ENCODE measurements at regions not wholly inside any gene's neighbourhood (a gene's known extent, or its start where the extent isn't known, plus 50 kb on each side); places are given as distances from the start of the nearest gene placed in this dataset.

DNA sequence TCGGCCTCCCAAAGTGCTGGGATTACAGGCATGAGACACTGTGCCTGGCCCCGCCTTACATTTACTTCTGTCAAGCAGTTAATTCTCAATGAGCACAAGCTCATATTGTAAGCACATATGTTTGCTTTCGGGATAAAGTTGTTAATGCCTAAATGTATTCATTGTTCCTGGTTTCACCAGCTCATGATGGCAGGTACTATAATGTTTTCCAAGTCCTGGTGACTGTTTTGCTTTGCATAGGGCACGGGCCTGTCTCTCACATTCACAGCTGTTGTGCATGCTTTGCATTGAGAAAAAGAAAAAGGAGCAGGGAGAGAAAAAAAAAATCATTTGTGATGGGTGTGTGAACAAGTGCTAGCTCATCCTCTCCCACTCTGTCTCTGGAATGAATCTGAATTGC, 661.2 kb upstream of the TENM3 start:
- TF ChIP-seq, protein P1, sequence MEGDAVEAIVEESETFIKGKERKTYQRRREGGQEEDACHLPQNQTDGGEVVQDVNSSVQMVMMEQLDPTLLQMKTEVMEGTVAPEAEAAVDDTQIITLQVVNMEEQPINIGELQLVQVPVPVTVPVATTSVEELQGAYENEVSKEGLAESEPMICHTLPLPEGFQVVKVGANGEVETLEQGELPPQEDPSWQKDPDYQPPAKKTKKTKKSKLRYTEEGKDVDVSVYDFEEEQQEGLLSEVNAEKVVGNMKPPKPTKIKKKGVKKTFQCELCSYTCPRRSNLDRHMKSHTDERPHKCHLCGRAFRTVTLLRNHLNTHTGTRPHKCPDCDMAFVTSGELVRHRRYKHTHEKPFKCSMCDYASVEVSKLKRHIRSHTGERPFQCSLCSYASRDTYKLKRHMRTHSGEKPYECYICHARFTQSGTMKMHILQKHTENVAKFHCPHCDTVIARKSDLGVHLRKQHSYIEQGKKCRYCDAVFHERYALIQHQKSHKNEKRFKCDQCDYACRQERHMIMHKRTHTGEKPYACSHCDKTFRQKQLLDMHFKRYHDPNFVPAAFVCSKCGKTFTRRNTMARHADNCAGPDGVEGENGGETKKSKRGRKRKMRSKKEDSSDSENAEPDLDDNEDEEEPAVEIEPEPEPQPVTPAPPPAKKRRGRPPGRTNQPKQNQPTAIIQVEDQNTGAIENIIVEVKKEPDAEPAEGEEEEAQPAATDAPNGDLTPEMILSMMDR (IDR thresholded peaks at IDR 0.05; ENCODE audit: borderline replicate concordance, extremely low read depth, insufficient read depth) = no peak
- Histone ChIP-seq H3K9ac (ENCODE audit: low read length in 3 of 3) (no peak overlapping the region), H3K36me3 (ENCODE audit: control insufficient read depth in 2 of 3, insufficient read depth in 3 of 3, low read length in 3 of 3) (no peaks in the 10 kb centered on the region), H3K27me3 (ENCODE audit: control insufficient read depth, insufficient read depth, low read length) (no peaks in the 10 kb centered on the region), H3K4me3 (ENCODE audit: low read length in 3 of 3) (no peak overlapping the region), H3K9me3 (ENCODE audit: control insufficient read depth in 2 of 3, insufficient read depth in 1 of 3, low read length in 3 of 3) (no peaks in the 10 kb centered on the region), H3K27ac (ENCODE audit: low read depth in 2 of 2, low read length in 2 of 2) (no peak overlapping the region), H3K4me1 (ENCODE audit: control insufficient read depth in 2 of 3, insufficient read depth in 2 of 3, low read depth in 1 of 3, low read length in 3 of 3) (no peaks in the 10 kb centered on the region)
- intact Hi-C loops (cut with DNase I) = no loop called here
- DNase-seq = no peak
- no peak for FAIRE-seq

DNA sequence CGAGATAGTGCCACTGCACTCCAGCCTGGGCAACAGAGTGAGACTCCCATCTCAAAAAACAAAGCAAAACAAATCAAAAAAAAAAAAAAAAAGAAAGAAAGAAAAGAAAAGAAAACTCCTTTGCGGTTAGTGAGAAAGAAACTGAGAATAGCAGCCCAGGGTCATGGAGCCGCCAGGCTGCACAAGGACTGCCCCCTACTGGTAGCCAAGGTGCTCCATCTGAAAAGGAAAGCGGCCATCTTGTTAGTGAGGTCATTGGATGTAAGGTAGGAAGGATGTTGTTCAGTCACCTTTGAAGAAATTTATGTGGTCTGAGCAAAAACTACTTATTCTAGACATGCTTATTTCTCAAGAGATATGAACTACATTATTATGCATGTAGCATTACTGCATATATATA, 660.6 kb upstream of the TENM3 start:
- H3K9me3 ChIP-seq (ENCODE audit: control insufficient read depth in 2 of 3, insufficient read depth in 1 of 3, low read length in 3 of 3) = no peaks in the 10 kb centered on the region
- H3K36me3 ChIP-seq (ENCODE audit: control insufficient read depth in 2 of 3, insufficient read depth in 3 of 3, low read length in 3 of 3) = no peaks in the 10 kb centered on the region
- no peaks in the 10 kb centered on the region for H3K27me3 ChIP-seq (ENCODE audit: control insufficient read depth, insufficient read depth, low read length)
- TF ChIP-seq, protein P1 (IDR thresholded peaks at IDR 0.05; ENCODE audit: borderline replicate concordance, extremely low read depth, insufficient read depth) = no peak
- DNase-seq (no peak), FAIRE-seq (no peak)
- no peak overlapping the region for H3K27ac ChIP-seq (ENCODE audit: low read depth in 2 of 2, low read length in 2 of 2)
- no peaks in the 10 kb centered on the region for H3K4me1 ChIP-seq (ENCODE audit: control insufficient read depth in 2 of 3, insufficient read depth in 2 of 3, low read depth in 1 of 3, low read length in 3 of 3)
- intact Hi-C loops (cut with DNase I) = no loop called here
- no peak overlapping the region for H3K4me3 ChIP-seq (ENCODE audit: low read length in 3 of 3)
- H3K9ac ChIP-seq (ENCODE audit: low read length in 3 of 3) = no peak overlapping the region

DNA sequence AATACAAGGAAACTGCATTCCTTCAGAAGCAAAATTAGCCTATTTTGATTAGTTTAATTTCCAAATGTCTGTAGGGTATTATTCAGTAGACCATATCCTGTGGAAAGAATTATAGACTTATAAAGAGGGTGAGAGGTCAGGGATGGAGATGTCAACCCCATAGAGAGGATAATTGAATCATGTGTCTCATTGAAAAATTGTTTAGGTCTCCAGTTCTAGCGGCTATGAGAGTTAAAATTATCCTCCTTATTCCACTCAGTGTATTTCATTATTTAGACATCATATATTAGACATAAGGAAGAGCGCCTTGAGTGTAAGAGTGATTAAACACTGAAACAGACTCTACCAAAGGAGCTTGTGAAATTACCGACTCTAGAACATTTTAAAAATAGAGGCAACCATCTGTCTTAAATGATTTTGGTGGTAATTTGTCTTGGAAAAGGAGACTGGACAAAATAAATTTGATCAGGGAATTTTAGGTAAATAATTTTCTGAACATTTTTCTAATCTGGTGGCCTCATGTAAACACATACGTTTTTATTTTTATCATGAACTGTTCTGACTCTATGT, 654.4 kb upstream of the TENM3 start:
- no peak for FAIRE-seq
- no peak overlapping the region for H3K4me3 ChIP-seq (ENCODE audit: low read length in 3 of 3)

More for the DNA sequence above, 654.4 kb upstream of the TENM3 start:
- Histone ChIP-seq H3K9me3 (ENCODE audit: control insufficient read depth in 2 of 3, insufficient read depth in 1 of 3, low read length in 3 of 3) (no peaks in the 10 kb centered on the region), H3K9ac (ENCODE audit: low read length in 3 of 3) (no peak overlapping the region), H3K27ac (ENCODE audit: low read depth in 2 of 2, low read length in 2 of 2) (no peak overlapping the region), H3K27me3 (ENCODE audit: control insufficient read depth, insufficient read depth, low read length) (no peaks in the 10 kb centered on the region), H3K4me1 (ENCODE audit: control insufficient read depth in 2 of 3, insufficient read depth in 2 of 3, low read depth in 1 of 3, low read length in 3 of 3) (no peaks in the 10 kb centered on the region), H3K36me3 (ENCODE audit: control insufficient read depth in 2 of 3, insufficient read depth in 3 of 3, low read length in 3 of 3) (no peaks in the 10 kb centered on the region)
- TF ChIP-seq, protein P1 (IDR thresholded peaks at IDR 0.05; ENCODE audit: borderline replicate concordance, extremely low read depth, insufficient read depth) = no peak
- intact Hi-C loops (cut with DNase I) = no loop called here
- no peak for DNase-seq

Data from kidney (tissue), 13 donors.